Mesodermal cell (in vitro differentiated cells): ENCODE measurements at regions not wholly inside any gene's neighbourhood (a gene's known extent, or its start where the extent isn't known, plus 50 kb on each side); places are given as distances from the start of the nearest gene placed in this dataset.

ENCODE experiments used
- H3K27ac ChIP-seq: 2 replicates; pipeline ENCODE4 v1.7.0; 2013; ENCODE audit warnings: mild to moderate bottlenecking, low read depth, low read length, moderate library complexity; ENCODE audit not compliant: severe bottlenecking
- H3K36me3 ChIP-seq: 2 replicates; pipeline ENCODE4 v1.7.1; 2013; ENCODE audit warnings: mild to moderate bottlenecking, low read length, moderate library complexity; ENCODE audit not compliant: control insufficient read depth, insufficient read depth
- H3K4me1 ChIP-seq: one replicate; pipeline ENCODE4 v1.7.1; 2013; ENCODE audit warnings: mild to moderate bottlenecking, low read length; ENCODE audit not compliant: insufficient read depth, control insufficient read depth, poor library complexity, severe bottlenecking
- H3K4me3 ChIP-seq: 2 replicates; pipeline ENCODE4 v1.7.0; 2013; ENCODE audit warnings: low read length, control low read depth, mild to moderate bottlenecking; ENCODE audit not compliant: insufficient read depth, poor library complexity, severe bottlenecking; ENCODE audit errors: extremely low read depth
- H3K9me3 ChIP-seq: 2 replicates; pipeline ENCODE4 v1.7.1; 2013; ENCODE audit warnings: mild to moderate bottlenecking, low read length, moderate library complexity; ENCODE audit not compliant: control insufficient read depth
- WGBS, 2 experiments: methylation state at CpG; one replicate each; pipeline ENCODE4 v1.1.5; 2013; ENCODE audit warnings: missing lambda C conversion rate in 2 of 2; ENCODE audit not compliant: insufficient coverage in 2 of 2; 5-methylcytosine and 5-hydroxymethylcytosine counted together

- H3K4me1 ChIP-seq: peaks cover 16% of the 10 kb centered on the region
- no peaks in the 10 kb centered on the region for H3K36me3 ChIP-seq
- peaks cover 3% of the 10 kb centered on the region for H3K9me3 ChIP-seq
- H3K4me3 ChIP-seq: no peak overlapping the region
- H3K27ac ChIP-seq: no peak overlapping the region
These were observed 107.9 kb upstream of the PREP start for GRCh38 chr6:105510746-105511145.

GRCh38 chr6:105509506-105510331, 106.8 kb upstream of the PREP start:
- H3K4me1 ChIP-seq: peaks cover 16% of the 10 kb centered on the region
- peaks cover 3% of the 10 kb centered on the region for H3K9me3 ChIP-seq
- H3K4me3 ChIP-seq: no peak overlapping the region
- WGBS, 2 experiments: 45 to 46% methylated on average over 7 to 8 of the region's 9 CpGs
- peak overlapping the region; percentile 20 for H3K27ac ChIP-seq
- H3K36me3 ChIP-seq: no peaks in the 10 kb centered on the region

DNA sequence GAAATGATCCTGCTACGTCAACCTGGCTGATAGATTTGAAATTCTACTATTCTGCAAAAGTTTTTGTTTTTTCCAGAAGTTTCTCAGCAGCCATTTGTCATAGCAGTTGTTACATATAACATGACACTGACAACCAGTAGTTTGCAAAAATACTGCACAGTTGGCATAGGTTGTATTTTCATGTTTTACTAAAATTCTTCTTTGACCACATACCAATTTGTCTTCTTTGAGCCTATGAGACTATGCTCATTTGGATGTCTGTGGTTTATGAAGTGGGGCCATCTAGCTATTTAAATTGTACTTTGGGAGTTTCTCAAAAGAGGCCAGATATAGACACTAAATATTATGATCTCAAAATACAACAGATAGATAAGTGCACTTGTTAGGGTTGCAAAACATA, 104.9 kb upstream of the PREP start:
- peaks cover 16% of the 10 kb centered on the region for H3K4me1 ChIP-seq
- 100% methylated on average over 1 of the region's 1 CpG; no CpG with 5 or more reads in 1 of the 2 experiments for WGBS, 2 experiments
- no peak overlapping the region for H3K27ac ChIP-seq
- no peaks in the 10 kb centered on the region for H3K36me3 ChIP-seq
- H3K9me3 ChIP-seq: no peaks in the 10 kb centered on the region
- no peak overlapping the region for H3K4me3 ChIP-seq

DNA sequence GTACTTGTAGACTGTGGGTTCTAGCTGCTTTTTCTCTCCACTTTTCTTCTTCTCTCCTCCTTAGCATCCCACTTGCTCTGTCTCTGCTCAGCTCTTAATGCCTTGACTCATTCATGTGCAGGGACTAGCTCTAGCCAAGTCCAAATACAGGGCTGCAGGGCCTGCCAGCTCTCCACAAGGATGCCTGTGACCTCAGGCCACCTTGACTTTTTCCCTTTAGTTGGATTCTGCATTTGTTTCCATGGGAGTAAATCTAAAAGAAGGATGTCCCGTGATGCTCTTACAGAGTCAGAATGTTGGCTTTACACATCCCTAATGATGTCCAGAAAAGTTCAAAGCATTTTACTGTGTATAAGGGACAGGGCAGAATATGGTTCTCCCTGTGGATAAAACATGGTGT, 101.8 kb upstream of the PREP start:
- no peak overlapping the region for H3K4me3 ChIP-seq
- no peaks in the 10 kb centered on the region for H3K36me3 ChIP-seq
- no peak overlapping the region for H3K27ac ChIP-seq
- H3K4me1 ChIP-seq: peaks cover 4% of the 10 kb centered on the region
- no peaks in the 10 kb centered on the region for H3K9me3 ChIP-seq
- no CpG with 5 or more reads among the region's 1 CpG for WGBS, 2 experiments

- no CpG with 5 or more reads among the region's 2 CpGs for WGBS, 2 experiments
- Histone ChIP-seq H3K27ac (no peak overlapping the region), H3K4me1 (no peaks in the 10 kb centered on the region), H3K4me3 (no peak overlapping the region), H3K9me3 (no peaks in the 10 kb centered on the region), H3K36me3 (no peaks in the 10 kb centered on the region)
These were observed 100.8 kb upstream of the PREP start for GRCh38 chr6:105503641-105504040.

- Histone ChIP-seq H3K9me3 (no peaks in the 10 kb centered on the region), H3K36me3 (no peaks in the 10 kb centered on the region), H3K4me1 (no peaks in the 10 kb centered on the region), H3K4me3 (no peak overlapping the region), H3K27ac (no peak overlapping the region)
- WGBS, 2 experiments: 82 to 100% methylated on average over 1 of the region's 1 CpG
These were observed 99.0 kb upstream of the PREP start for GRCh38 chr6:105501826-105502344.

GRCh38 chr6:105501246-105501645, 98.4 kb upstream of the PREP start:
- Histone ChIP-seq H3K9me3 (no peaks in the 10 kb centered on the region), H3K36me3 (no peaks in the 10 kb centered on the region), H3K27ac (no peak overlapping the region), H3K4me1 (no peaks in the 10 kb centered on the region), H3K4me3 (no peak overlapping the region)
- WGBS, 2 experiments: 50 to 100% methylated on average over 1 of the region's 1 CpG

DNA sequence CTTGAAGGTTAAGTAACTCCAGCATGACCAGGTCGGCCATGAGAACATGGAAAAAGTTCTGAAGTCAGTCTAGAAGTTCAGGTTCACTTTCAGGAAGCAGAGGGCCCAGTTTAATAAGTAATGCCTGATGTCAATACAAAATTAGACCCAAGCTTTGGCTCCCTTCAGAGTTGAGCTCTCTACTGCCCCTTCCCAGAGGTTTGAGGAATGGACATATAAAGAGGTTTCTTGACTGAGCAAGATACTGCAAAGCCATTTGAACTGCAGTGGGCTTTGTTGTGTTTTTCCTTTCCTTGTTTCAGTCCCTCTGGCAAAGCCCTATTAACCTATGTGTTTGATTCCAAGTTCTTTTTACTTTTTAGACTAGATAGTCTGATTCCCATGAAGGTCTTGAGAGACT, 97.8 kb upstream of the PREP start:
- Histone ChIP-seq H3K4me3 (no peak overlapping the region), H3K27ac (no peak overlapping the region), H3K4me1 (no peaks in the 10 kb centered on the region), H3K9me3 (no peaks in the 10 kb centered on the region), H3K36me3 (no peaks in the 10 kb centered on the region)
- WGBS, 2 experiments: 89 to 100% methylated on average over 1 of the region's 1 CpG

DNA sequence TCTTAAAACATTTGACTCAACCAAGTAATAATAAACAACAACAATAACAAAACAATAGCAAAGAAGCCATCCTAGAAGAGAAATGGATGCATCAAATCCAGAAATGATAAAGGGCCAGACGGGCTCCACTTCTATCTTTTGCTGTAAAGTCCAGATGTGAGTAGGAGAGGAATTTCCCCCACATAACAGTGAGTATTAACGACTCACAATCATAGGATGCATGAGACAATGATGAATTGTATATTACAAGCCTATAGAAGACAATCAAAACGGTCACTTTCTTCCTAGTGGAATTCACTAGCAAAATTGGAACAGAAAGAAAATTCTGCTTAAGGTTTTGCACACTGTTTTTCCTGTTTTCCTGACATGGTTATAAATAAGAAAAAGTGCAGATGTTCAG, 97.0 kb upstream of the PREP start:
- Histone ChIP-seq H3K27ac (no peak overlapping the region), H3K9me3 (no peaks in the 10 kb centered on the region), H3K36me3 (no peaks in the 10 kb centered on the region), H3K4me1 (peaks cover 7% of the 10 kb centered on the region), H3K4me3 (no peak overlapping the region)
- WGBS, 2 experiments: 100% methylated on average over 1 of the region's 3 CpGs; no CpG with 5 or more reads in 1 of the 2 experiments

DNA sequence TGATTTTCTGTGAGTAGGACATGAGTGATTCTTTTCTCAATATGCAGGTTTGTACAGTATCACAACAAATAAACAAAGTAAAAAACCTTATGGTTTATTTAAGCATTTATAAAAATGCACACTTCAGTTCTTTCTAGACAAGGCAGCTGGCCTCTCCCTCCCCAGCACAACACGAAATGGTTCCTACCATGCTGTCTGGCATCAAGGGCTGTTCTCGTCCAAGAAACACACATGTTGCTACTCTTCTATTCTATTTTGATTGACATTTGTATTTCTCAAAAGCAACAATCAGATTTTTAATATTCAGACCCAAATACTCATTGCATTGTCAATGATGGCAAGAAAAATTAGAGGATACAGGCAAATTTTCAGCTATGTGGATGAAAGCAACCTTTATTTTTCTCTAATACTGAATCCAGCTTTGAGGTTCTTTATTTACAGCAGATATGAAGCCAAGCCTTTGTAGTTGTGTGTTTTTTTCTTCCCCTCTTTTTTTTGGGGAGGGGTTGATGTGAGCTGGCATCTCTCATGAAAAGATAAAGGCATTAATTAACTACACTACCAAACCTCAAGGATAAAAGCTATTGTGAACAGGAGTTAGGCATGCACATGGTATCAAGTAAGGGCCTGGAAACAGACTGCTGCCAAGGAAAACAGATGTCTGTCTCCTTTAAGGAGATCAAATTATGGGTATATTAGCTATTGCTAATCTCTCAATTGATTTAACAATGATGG, 96.4 kb upstream of the PREP start:
- Histone ChIP-seq H3K4me3 (no peak overlapping the region), H3K4me1 (peaks cover 7% of the 10 kb centered on the region), H3K36me3 (no peaks in the 10 kb centered on the region), H3K27ac (no peak overlapping the region), H3K9me3 (no peaks in the 10 kb centered on the region)
- 72 to 83% methylated on average over 1 to 2 of the region's 2 CpGs for WGBS, 2 experiments

DNA sequence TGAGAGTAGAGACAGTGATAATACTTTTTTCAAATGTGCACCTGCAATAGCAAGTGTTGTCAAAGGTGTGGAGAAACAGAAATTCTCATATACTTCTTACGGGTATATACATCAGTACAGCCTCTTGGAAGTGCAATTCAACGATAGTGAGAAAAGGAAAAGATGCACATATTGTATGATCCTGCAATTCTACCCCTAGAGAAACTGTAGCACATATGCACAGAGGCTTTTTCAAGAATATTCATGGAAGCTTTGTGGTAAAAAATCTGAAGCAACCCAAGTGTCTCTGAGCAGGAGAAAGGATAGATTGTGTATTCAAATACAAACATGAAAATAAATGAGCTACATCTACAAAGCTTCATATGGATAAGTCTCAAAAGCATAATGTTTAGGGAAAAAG, 94.7 kb upstream of the PREP start:
- H3K36me3 ChIP-seq: no peaks in the 10 kb centered on the region
- no peaks in the 10 kb centered on the region for H3K9me3 ChIP-seq
- peaks cover 7% of the 10 kb centered on the region for H3K4me1 ChIP-seq
- WGBS, 2 experiments: 83% methylated on average over 1 of the region's 2 CpGs; no CpG with 5 or more reads in 1 of the 2 experiments
- H3K4me3 ChIP-seq: no peak overlapping the region
- H3K27ac ChIP-seq: no peak overlapping the region
